Activated CD8-positive, alpha-beta memory T cell treated with anti-CD3 and anti-CD28 coated beads, Interleukin-2, amount 10 ng/mL, durations not matched to agents 7 days and 5 days (primary cell): ENCODE measurements at regions not wholly inside any gene's neighbourhood (a gene's known extent, or its start where the extent isn't known, plus 50 kb on each side); places are given as distances from the start of the nearest gene placed in this dataset.
A peak's percentile ranks its signal among the peaks of the same experiment; 100 is the strongest.

Experiments
- ATAC-seq: fragments of 150-1000 bp; cut with Tn5 transposase; one replicate; pipeline ENCODE4 v1.10.0; 2021; ENCODE audit warnings: moderate library complexity
- CTCF ChIA-PET: fragments of 350-600 bp; sonication (Branson Sonifier 250); formaldehyde crosslinking; loops from one replicate; lab custom pipeline; 2021; ENCODE audit warnings: antibody characterized with exemption; lab: Charles Lee
- DNase-seq: peaks from one replicate; pipeline ENCODE4 v3.0.0-alpha.2; 2020
- H3K27ac Mint-ChIP-seq: one replicate; pipeline ENCODE4 v1.8.0; 2021; ENCODE audit warnings: mild to moderate bottlenecking, mixed read lengths
- H3K27me3 Mint-ChIP-seq: one replicate; pipeline ENCODE4 v1.8.0; 2021; ENCODE audit warnings: mixed read lengths
- H3K36me3 Mint-ChIP-seq: one replicate; pipeline ENCODE4 v1.8.0; 2021; ENCODE audit warnings: mild to moderate bottlenecking, mixed read lengths
- H3K4me1 Mint-ChIP-seq: one replicate; pipeline ENCODE4 v1.8.0; 2021; ENCODE audit warnings: mixed read lengths
- H3K4me3 Mint-ChIP-seq: one replicate; pipeline ENCODE4 v1.8.0; 2021; ENCODE audit warnings: mild to moderate bottlenecking, moderate library complexity, mixed read lengths
- H3K9me3 Mint-ChIP-seq: one replicate; pipeline ENCODE4 v1.8.0; 2022; ENCODE audit warnings: low read depth, mixed read lengths

DNA sequence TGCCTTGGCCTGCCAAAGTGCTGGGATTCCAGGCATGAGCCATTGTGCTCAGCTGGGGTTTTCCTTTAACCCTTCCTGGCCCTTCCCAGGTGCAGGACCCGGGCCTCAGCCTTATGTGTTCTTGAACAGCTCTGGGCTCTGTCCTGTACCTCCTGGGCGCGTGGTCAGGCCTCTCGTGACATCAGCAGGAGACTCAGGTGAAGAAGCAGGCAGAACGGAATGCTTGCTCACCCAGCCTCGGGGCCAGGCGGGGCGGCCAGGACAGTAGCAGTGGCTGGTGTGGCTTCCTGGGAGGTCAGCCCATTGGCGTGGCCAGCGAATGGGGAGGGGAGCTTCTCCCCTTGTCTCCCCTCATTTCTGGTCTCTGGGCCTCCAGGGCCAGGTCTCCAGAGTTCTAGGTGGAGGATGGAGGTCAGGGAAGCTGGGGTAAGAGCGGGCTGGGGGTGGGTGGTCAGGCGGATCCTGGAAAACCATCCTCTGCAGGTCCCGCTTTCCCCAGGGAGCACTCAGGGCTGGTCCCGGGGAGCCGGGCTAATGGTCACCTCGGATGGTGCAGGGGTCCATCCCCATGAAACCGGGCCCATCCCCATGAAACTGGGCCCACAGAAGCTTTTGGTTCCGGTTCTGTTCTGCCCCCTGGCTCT, 281.5 kb downstream of the SEC14L1 start:
- Mint-ChIP-seq H3K36me3 (peaks cover 3% of the 10 kb centered on the region), H3K4me3 (no peak overlapping the region), H3K27me3 (no peaks in the 10 kb centered on the region), H3K4me1 (peaks cover 54% of the 10 kb centered on the region), H3K27ac (no peak overlapping the region), H3K9me3 (no peaks in the 10 kb centered on the region)
- DNase-seq (no peak), ATAC-seq (no peak)
- CTCF ChIA-PET: interaction anchor here (0.9 to 6.9 kb wide), 7 partner anchors 8 to 91 kb away, joined by 3 to 36 read pairs (median 7); no protein-coding TSS in a partner anchor

DNA sequence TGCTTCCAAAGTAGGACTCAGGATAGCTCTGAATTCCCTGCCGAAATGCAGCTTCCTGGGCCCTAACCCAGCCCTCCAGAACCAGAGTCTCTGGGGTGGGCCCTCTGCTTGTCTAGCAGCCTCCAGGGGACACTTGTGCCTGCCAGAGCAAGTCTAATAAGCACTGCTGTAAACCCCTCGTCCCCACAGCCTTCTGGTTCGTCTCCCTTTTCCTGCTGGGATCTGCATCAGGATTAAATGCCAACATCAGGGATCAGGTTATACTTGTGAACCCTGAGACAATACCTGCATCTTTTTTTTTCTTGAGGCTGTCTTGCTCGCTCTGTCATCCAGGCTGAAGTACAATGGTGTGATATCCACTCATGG, 282.0 kb downstream of the SEC14L1 start:
- no peak for ATAC-seq
- Mint-ChIP-seq H3K36me3 (peaks cover 3% of the 10 kb centered on the region), H3K27me3 (no peaks in the 10 kb centered on the region), H3K4me3 (no peak overlapping the region), H3K27ac (no peak overlapping the region), H3K4me1 (peaks cover 54% of the 10 kb centered on the region), H3K9me3 (no peaks in the 10 kb centered on the region)
- CTCF ChIA-PET: interaction anchor here (1.6 to 6.9 kb wide), 3 partner anchors 18 to 91 kb away, joined by 7 to 33 read pairs (median 9); no protein-coding TSS in a partner anchor
- no peak for DNase-seq

DNA sequence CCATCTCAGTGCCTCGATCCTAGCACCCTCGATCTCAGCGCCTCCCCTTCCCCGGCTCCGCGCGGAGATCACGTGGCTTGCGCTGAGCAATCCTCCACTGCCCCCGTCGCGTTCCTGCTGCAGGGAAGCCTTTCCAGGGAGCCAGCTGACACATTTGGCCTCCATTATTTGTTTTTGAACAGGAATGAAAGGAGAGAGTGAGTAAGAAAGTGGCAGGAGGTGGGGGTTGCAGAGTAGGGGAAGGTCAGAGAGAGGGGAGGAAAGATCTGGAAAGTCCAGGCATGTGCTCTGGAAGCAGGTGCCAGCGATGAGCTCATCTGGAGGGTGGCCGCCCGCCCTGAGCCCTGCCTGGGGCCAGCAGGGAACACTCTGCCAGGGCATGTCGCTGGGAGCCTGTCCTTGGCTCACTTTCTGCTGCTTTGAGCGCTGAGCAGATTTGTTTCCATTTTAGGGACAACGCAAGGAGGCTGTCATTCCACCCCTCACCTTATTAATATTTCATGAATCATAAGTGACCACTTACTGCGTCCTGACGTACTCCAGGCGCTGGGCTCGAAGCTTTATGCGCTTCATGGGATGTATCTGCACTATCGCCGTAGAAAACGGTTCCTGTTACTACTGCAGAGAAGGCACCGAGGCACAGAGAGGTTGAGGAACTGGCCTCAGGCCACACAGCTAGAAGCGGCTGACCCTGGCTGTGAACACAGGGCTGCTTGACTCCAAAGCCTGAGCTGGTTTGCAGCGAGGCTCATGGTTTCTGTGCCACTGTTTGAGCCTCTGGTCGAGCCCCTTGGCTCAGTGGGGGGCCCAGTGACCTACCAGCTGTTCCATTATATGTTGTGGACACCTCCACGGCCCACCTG, 283.1 kb downstream of the SEC14L1 start:
- Mint-ChIP-seq H3K36me3 (peaks cover 3% of the 10 kb centered on the region), H3K4me1 (peaks cover 55% of the 10 kb centered on the region), H3K9me3 (no peaks in the 10 kb centered on the region), H3K4me3 (no peak overlapping the region), H3K27me3 (no peaks in the 10 kb centered on the region), H3K27ac (no peak overlapping the region)
- DNase-seq: no peak
- CTCF ChIA-PET: interaction anchor here (0.9 to 6.9 kb wide), 8 partner anchors 11 to 92 kb away, joined by 3 to 33 read pairs (median 6); no protein-coding TSS in a partner anchor
- ATAC-seq: no peak

DNA sequence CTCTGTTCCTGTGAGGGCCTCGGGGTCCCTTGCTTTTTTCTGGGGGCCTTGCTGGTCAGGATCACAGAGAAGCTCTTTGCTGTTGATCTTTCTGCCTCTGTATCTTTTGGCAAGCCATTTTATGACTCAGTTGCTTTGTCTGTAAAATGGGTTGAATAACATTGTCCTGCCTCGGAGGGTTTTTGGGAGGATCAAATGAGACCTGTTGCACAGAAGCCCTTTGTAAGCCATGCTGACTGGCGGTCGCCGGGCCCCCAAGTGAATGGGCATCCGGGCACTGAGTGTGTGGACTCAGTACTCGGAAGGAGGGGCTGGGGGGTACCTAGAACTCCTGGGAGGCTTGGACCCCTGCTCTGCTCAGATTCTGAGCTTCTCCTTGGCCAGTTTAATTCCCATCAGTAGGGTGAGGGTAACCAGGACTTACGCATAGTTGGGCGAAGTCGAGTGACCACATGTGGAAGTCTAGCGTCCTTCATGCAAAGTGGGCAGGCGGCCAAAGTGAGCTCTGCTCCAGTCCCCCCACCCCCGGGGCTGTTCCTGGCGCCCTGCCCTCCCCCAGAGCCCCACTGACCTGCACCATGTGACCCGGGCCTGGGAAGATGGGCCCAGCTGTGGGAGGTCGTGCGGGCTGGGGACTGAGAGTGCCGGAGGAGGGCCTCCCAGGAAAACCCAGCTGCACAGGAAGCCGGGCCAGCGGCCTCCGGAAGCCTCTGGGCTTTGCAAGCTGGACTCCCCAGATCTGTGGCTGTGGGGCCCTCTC, 284.0 kb downstream of the SEC14L1 start:
- Mint-ChIP-seq H3K27ac (no peak overlapping the region), H3K9me3 (no peaks in the 10 kb centered on the region), H3K36me3 (peaks cover 3% of the 10 kb centered on the region), H3K4me1 (peaks cover 53% of the 10 kb centered on the region), H3K4me3 (no peak overlapping the region), H3K27me3 (no peaks in the 10 kb centered on the region)
- DNase-seq (no peak), ATAC-seq (no peak)
- CTCF ChIA-PET: interaction anchor here (0.9 to 6.9 kb wide), 11 partner anchors 10 to 94 kb away, joined by 3 to 33 read pairs (median 4); no protein-coding TSS in a partner anchor

DNA sequence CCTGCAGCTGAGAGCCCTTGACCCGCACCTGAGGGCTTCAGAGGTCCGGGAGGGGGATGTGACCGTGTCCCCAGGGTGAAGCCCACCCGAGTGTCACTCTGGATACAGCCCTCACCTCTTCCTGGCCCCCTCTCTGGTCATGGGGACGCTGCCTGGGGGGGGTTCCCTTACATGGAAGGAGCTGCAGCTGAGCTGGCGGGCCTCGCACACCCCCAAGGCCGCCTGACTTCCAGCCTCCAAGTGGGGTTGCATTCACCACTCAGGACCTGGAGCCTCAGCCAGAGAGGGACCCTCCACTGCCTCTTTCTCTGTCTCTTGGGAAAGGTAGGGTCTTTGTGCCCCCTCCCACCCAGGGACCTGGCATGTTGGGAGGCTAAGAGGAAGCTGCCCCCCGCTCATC, 284.6 kb downstream of the SEC14L1 start:
- ATAC-seq (no peak), DNase-seq (no peak)
- Mint-ChIP-seq H3K27me3 (no peaks in the 10 kb centered on the region), H3K4me3 (no peak overlapping the region), H3K4me1 (peaks cover 53% of the 10 kb centered on the region), H3K27ac (peak overlapping the region; percentile 24), H3K9me3 (no peaks in the 10 kb centered on the region), H3K36me3 (peaks cover 3% of the 10 kb centered on the region)
- CTCF ChIA-PET: interaction anchor here (1.1 to 2.4 kb wide), 7 partner anchors 9 to 94 kb away, joined by 3 to 8 read pairs (median 3); no protein-coding TSS in a partner anchor

DNA sequence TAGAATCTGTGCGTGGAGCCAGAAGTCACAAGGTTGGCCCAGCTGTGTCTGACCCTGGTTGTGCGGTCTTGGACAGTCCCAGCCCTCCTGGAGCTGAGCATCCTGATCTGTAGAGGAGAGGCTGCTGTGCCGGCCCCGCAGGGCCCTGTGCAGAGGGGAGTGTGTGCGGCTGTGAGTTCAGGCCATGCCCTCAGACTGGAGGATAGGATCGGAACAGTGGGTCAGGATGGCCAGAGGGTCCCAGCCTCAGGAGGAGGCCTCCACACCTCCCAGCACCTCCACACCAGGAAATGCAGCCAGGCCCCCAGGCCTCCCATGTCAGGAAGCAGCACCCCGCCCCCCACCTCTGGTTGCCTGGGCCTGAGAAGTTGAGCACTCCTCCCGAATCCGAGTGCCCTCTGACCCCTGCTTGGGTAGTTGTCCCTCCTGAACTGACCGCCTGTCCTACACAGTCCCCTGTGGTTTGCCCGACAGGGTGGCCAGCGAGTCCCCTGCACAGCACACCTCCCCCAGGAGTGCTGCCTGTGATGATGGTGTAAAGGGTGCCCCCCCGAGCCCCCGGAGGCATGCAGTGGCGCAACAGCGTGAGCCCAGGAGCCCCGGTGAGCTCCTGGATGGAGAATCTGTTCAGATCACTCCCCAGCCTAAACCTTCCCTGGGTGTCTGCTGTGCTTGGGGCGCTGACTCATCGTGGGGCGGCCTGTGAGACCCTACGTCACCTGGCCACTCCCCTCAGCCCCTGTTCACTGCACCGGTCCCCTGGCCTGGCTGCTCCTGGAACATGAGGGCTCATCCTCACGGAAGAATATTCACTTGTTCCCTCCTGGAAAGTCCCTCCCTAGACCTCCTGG, 285.2 kb downstream of the SEC14L1 start:
- CTCF ChIA-PET: interaction anchor here (1.0 to 7.8 kb wide), 9 partner anchors 8 to 95 kb away, joined by 3 to 126 read pairs (median 3); no protein-coding TSS in a partner anchor
- DNase-seq: no peak
- no peaks in the 10 kb centered on the region for H3K27me3 Mint-ChIP-seq
- peaks cover 49% of the 10 kb centered on the region for H3K4me1 Mint-ChIP-seq
- no peaks in the 10 kb centered on the region for H3K9me3 Mint-ChIP-seq
- no peaks in the 10 kb centered on the region for H3K36me3 Mint-ChIP-seq
- ATAC-seq: peak; percentile 46
- H3K4me3 Mint-ChIP-seq: no peak overlapping the region
- H3K27ac Mint-ChIP-seq: no peak overlapping the region

DNA sequence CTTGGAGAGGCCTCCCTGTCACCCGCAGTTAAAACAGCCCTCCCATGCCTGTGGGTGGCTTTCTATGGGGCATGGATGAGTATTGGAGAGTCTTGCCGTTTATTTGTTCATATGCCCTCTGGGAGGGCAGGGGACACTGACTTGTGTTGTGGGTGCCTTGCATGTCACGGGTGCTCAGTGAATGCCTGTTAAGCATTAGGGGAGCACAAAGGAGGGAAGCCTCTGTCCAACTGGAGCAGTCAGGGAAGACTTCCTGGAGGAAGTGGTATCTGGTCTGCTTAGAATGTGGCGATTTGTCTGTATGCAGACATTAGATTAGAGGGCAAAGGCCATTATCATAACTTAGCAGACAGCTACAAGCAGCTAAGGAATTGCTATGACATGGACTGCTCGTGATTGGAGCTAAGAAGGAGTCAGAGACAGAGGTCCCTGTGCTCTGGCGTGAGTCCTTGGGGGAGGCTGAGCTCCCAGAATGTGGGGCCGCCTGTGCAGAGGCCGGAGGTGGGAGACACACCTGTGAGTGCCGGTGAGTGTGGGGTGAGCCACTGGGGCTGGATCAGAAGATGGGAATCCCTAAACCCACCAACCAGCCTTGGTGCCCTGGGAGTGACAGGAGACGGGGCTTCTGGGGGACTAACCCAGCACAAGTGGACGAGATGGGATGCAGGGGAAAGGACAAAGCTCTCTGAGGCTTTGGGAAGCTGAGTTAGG, 286.1 kb downstream of the SEC14L1 start:
- no peaks in the 10 kb centered on the region for H3K36me3 Mint-ChIP-seq
- no peaks in the 10 kb centered on the region for H3K9me3 Mint-ChIP-seq
- no peak for DNase-seq
- no peaks in the 10 kb centered on the region for H3K27me3 Mint-ChIP-seq
- H3K4me1 Mint-ChIP-seq: peaks cover 44% of the 10 kb centered on the region
- no peak overlapping the region for H3K27ac Mint-ChIP-seq
- H3K4me3 Mint-ChIP-seq: no peak overlapping the region
- CTCF ChIA-PET: interaction anchor here (1.0 to 7.8 kb wide), 6 partner anchors 11 to 96 kb away, joined by 3 to 126 read pairs (median 4); no protein-coding TSS in a partner anchor
- ATAC-seq: no peak

DNA sequence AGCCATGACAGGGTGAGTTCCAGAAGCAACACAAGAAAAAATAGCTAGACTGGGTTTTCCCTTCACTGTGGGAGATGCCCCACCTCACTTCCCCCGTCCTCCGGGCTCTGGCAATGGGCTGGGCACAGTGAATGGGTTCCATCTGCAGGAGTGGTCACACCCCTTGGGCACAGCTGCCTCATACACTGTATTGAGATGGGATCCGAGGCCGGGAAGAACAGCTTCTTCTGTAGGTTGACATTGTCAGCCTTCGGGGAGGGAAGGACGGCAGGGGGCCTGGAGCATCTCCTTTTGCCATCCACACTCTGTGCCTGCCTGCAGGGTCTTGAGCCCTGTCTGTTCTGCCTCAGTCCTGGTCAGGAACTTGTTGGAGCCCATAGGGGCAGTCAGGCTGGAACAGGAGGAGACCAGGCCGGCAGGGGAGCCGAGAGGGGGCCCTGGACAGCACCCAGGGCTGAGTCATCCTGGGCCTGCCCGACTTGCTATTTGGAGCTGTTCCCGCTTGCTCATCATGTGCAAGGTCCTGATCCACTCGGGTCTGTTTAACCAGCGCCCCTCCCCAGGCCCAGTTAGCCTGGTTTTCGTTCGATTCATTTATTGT, 286.7 kb downstream of the SEC14L1 start:
- DNase-seq (no peak), ATAC-seq (no peak)
- Mint-ChIP-seq H3K4me3 (no peak overlapping the region), H3K27me3 (no peaks in the 10 kb centered on the region), H3K27ac (no peak overlapping the region), H3K36me3 (no peaks in the 10 kb centered on the region), H3K9me3 (no peaks in the 10 kb centered on the region), H3K4me1 (peaks cover 51% of the 10 kb centered on the region)
- CTCF ChIA-PET: interaction anchor here (1.0 to 7.8 kb wide), 7 partner anchors 12 to 96 kb away, joined by 3 to 126 read pairs (median 43); no protein-coding TSS in a partner anchor

DNA sequence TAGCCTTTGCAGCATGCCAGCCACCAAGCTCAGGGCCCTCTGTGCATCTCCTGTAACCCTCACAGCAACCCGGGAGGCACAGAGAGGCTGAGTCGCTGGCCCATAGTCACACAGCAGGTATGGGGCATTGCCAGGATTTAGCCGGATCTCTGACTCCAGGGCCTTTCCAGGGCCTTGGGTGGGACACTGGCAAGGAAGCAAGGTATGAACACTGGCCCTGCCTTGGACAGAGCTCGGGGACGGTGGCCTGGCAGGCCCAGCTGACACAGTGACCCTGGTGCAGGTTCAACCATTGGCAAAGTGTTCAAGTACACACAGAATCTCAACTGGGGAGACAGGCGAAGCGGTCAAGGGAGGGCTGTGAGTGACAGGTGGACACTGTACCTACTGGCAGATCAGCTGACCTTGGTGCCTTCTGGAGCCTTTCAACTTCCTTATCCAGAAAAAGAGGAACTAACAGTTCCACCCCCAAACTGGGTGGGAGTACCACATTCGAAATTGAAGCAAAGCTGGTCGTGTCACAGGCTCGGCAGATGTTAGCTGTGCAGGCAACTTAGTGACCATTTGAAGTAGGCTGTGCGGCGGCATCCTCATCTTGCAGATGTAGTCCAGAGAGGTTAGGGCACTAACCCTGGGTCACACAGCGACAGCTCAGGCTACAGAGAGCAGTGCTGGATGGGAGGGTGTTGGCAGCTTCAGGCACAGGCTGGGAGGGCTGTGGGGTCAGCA, 287.4 kb downstream of the SEC14L1 start:
- no peaks in the 10 kb centered on the region for H3K27me3 Mint-ChIP-seq
- ATAC-seq (no peak), DNase-seq (no peak)
- H3K4me3 Mint-ChIP-seq: no peak overlapping the region
- H3K9me3 Mint-ChIP-seq: no peaks in the 10 kb centered on the region
- no peaks in the 10 kb centered on the region for H3K36me3 Mint-ChIP-seq
- peaks cover 55% of the 10 kb centered on the region for H3K4me1 Mint-ChIP-seq
- CTCF ChIA-PET: interaction anchor here (1.1 to 9.1 kb wide), 14 partner anchors 12 to 97 kb away, joined by 3 to 126 read pairs (median 14); no protein-coding TSS in a partner anchor
- H3K27ac Mint-ChIP-seq: no peak overlapping the region

DNA sequence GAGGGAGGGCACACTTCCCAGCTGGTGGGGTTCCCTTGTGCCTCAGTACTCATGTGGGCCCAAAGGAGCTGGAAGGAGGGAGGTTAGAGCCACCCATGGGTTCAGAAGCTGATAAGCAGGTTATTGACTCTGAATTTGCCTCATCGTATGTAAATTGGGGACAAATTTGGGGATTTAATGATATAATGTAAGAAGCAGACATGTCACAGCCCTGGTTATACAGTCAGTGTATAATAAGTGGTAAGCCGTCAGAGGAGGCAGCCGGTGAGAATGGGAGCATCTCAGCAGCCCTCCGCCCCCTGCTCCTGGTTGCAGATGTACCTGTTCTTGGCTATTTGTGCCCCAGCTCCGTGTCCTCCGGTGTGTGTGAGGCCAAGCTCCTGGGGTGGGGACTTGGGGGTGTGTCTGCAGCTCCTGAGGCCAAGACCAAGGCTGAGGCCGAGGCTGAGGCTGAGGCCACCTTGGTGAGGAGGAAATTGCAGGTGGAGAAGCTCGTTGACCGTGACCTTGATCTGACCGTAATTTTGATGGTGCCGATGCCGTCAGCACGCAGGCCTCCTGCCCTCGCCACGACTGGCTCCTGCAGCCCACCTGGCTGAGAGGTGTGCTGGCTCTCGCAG, 288.1 kb downstream of the SEC14L1 start:
- H3K4me3 Mint-ChIP-seq: no peak overlapping the region
- H3K4me1 Mint-ChIP-seq: peaks cover 60% of the 10 kb centered on the region
- H3K27me3 Mint-ChIP-seq: no peaks in the 10 kb centered on the region
- DNase-seq: no peak
- no peaks in the 10 kb centered on the region for H3K9me3 Mint-ChIP-seq
- no peak overlapping the region for H3K27ac Mint-ChIP-seq
- ATAC-seq: no peak
- CTCF ChIA-PET: interaction anchor here (1.2 to 9.1 kb wide), 20 partner anchors 8 to 99 kb away, joined by 3 to 126 read pairs (median 10); no protein-coding TSS in a partner anchor
- no peaks in the 10 kb centered on the region for H3K36me3 Mint-ChIP-seq
